Ishikawa (cell line): ENCODE measurements at regions not wholly inside any gene's neighbourhood (a gene's known extent, or its start where the extent isn't known, plus 50 kb on each side); places are given as distances from the start of the nearest gene placed in this dataset.

Experiments
- EP300 ChIP-seq: IDR thresholded peaks from 2 replicates; pipeline ENCODE4 v1.6.1; 2012; ENCODE audit warnings: borderline replicate concordance
- TF ChIP-seq, protein P1 (sequence below): IDR thresholded peaks from 2 replicates; pipeline ENCODE4 v1.6.1; 2012

DNA sequence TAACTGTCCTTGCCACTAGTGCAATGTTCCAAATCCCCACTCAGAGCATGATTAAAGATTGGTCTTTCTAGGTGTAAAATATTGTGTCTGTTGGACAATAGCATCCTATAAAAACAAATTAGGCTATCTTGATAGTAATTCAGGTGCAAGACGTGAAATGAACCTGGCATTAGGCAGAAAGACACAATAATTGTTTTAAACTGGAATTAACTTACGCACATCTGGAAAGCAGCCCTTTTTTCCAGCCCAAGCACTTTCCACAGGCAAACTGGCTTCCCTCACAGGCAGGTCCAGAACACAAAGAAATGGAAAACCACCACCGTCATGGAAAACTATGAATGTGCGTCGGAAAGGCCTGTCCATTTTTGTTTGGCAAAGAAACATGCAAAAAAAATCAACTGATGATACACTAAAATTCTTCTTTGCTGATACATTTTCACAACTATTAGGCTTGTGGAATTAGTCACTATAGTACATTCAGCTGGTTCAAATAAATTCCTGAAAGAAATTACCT lies 474.7 kb upstream of the IL12A start:
- TF ChIP-seq, protein P1, sequence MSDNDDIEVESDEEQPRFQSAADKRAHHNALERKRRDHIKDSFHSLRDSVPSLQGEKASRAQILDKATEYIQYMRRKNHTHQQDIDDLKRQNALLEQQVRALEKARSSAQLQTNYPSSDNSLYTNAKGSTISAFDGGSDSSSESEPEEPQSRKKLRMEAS: no peak
- no peak for TF ChIP-seq EP300
